ENCODE measurements at regions not wholly inside any gene's neighbourhood (a gene's known extent, or its start where the extent isn't known, plus 50 kb on each side); places are given as distances from the start of the nearest gene placed in this dataset.
"Not testable (repeated sequence)": the region's sequence is repeated elsewhere in the genome, so short reads cannot be mapped to it uniquely, and the experiment has no call there.

GRCh38 chr13:50236898-50237318 lies 221.7 kb downstream of the KCNRG start:
- no peak for DNase-seq

GRCh38 chr13:50238922-50239321 lies 223.7 kb downstream of the KCNRG start:
- no peak for DNase-seq

DNA sequence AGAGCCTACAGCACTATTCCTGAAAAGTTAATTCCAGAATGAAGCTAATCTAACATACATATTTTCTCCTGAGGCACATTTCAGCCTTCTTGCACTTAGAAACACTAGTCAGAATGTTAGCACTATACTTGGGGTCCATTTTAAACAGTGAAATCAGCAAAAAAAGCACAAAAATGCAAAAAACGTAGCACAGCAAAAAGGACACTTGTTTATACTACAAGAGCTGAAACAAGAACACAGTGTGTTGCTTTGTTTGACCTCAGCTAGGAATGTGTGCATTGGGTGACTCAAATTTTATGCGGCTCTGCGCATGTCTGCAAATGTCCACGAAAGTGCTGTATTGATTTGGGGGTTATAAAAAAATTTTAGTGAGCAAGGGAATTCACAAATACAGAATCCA lies 226.2 kb downstream of the KCNRG start:
- no peak for DNase-seq

GRCh38 chr13:50243931-50244330 lies 228.7 kb downstream of the KCNRG start:
- DNase-seq = no peak

- no peak for DNase-seq
These were observed 229.1 kb downstream of the KCNRG start for GRCh38 chr13:50244355-50244712.

- DNase-seq = no peak
These were observed 229.7 kb downstream of the KCNRG start for GRCh38 chr13:50244713-50245574.

DNA sequence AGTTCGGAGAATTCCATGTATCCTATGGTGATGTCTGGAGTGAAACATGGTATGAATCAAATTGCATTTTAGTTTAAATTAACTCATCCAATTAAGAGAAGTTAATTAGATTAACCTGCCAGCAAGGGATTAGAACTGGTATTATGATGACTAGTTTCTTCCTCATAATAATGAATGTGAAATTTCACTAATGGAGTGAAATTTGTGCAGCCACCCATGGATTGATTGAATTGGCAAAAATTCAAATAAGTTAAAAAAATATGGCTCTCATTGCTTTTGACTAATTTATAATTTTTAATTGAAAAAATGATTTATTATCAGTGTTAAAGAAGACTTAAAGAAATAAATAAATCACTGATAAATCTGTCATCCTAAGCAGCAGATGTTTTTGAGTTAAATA lies 232.0 kb downstream of the KCNRG start:
- DNase-seq = no peak

DNA sequence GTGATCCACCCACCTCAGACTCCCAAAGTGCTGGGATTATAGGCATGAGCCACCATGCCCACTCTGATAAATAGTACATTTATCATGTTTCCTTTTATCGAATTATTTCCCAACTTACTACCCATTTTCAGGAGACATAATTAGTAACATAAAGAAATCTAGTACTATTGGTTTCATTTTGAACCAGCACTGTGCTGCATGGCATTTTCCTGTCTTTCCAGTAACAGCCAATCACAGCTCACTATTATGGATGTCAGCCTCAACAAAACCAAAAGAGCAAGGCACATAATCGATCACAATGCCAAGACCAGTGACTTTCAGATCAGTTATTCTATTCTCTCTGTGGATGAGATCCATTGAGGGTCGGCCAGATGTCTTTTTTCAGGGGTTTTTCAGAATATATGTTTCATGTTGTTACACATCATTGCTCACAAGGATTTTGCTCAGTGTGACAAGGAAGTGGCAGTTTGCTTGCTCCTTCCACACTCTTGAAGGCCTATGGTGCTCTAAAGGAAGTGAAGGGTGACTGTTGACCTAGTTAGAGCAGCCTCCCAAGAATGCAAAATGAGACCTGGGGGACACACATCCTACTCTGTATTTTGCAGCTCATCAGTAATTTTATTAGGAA lies 233.4 kb downstream of the KCNRG start:
- no peak for DNase-seq

DNA sequence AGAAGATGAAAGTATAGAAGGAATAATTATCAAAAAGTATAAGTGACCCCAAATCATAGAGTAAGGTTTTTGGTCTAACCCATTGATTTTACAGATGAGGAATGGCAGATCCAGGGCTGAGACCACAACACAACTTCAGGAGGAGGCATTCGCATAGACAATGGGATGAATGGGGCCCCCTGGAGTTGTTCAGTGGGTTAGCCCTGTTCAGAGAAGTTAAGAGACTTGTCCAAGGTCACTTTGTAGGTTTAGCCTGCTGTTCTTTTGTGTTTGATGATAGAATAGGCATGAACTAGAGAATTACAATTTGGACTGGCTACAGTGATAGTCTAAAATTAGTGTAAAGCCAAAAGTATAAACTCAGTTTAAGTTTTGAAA lies 233.9 kb downstream of the KCNRG start:
- DNase-seq = no peak

GRCh38 chr13:50250401-50250800 lies 235.2 kb downstream of the KCNRG start:
- DNase-seq = no peak

DNA sequence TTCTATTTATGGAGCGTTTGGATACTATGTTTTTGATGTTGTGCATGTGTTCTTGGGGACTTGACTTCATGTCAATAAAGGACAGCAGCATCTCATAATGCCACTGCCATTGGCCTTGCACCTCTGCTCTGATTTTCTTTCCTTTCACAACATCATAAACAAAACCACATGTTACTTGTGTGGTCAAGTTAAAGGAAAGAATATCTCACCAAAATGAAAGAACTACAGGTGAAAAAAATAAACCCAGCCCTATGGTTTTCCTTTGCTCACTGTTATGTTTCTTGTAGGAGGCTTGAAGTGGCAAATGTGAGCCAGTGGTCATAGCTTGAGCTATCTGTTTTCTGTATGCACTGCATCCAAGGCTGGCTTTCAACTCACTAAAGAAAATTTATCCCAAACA lies 240.4 kb downstream of the KCNRG start:
- DNase-seq = no peak

GRCh38 chr13:50256536-50257321 lies 241.5 kb downstream of the KCNRG start:
- not testable (repeated sequence) for DNase-seq

- no peak for DNase-seq
These were observed 242.4 kb downstream of the KCNRG start for GRCh38 chr13:50257646-50258045.

GRCh38 chr13:50261130-50261901 lies 246.1 kb downstream of the KCNRG start:
- DNase-seq = no peak

- no peak for DNase-seq
These were observed 251.8 kb downstream of the KCNRG start for GRCh38 chr13:50267066-50267465.

GRCh38 chr13:50267917-50268316 lies 252.7 kb downstream of the KCNRG start:
- DNase-seq = no peak

- DNase-seq = no peak
These were observed 253.3 kb downstream of the KCNRG start for GRCh38 chr13:50268500-50268899.

DNA sequence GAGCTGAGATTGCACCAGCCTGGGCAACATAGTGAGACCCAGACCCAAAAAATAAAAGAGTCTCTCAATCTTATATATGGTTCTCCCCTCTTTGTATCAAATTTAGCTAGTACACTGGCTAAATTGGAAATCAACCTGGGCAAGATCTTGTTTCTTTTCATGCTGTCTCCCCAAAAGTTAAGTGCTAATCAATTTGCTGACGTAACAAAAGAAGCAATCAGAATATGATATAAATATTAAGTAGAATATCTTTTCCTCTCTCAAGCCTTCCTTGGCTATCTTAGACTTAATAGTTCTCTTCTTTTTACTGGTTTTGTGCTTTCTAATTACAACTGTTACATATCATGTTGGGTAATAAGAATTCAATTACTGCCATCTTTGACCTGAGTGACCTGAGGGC lies 258.9 kb downstream of the KCNRG start:
- no peak for DNase-seq

DNA sequence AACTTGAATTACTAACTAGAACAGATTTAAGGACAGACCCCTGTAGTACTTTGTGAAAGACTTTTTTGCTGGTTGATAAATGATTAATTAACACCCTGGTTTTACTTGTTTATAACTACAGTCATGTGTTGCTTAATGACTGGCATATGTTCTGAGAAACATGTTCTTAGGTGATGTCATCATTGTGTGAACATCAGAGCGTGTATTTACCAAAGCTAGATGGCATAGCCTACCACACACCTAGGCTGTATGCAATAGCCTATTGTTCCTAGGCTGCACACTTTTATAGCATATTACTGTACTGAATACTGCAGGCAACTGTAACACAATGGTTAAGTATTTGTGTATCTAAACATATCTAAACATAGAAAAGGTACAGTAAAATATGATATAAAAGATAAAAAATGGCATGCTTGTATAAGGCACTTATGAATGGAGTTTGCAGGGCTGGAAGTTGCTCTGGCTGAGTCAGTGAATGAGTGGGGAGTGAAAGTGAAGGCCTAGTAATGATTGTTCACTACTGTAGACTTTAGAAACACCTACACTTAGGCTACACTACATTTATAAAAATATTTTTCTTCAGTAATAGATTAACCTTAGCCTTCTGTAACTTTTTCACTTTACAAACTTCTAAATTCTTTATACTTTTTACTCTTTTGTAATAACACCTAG lies 260.3 kb downstream of the KCNRG start:
- DNase-seq = no peak

GRCh38 chr13:50276550-50276949 lies 261.3 kb downstream of the KCNRG start:
- no peak for DNase-seq

- no peak for DNase-seq
These were observed 261.9 kb downstream of the KCNRG start for GRCh38 chr13:50277127-50277526.

- DNase-seq = no peak
These were observed 262.7 kb downstream of the KCNRG start for GRCh38 chr13:50277906-50278305.

All from NCI-H187 treated with DMSO at 0.1 percent for 48 hours (cell line).